ENCODE measurements at regions not wholly inside any gene's neighbourhood (a gene's known extent, or its start where the extent isn't known, plus 50 kb on each side); places are given as distances from the start of the nearest gene placed in this dataset.

DNA sequence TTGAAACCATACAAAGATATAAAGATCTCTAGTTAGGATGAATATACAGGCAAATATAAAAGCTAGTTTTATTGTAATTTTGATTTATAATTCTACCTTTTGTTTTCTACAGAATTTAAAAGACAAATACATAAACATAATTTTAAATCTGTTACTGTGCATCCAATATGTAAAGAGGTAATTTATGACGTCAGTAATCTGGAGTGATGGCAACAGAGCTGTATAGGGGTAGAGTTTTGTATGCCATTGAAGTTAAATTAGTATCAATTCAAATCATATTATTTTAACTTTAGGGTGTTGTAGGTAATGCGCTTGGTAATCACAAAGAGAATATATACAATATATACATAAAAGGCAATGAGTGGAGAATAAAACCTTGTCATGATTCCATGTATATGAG, 183.7 kb upstream of the ARHGAP24 start:
- H3K9me3 ChIP-seq (ENCODE audit: control insufficient read depth in 2 of 3, low read length in 3 of 3), result no peaks in the 10 kb centered on the region
- H3K27me3 ChIP-seq (ENCODE audit: control insufficient read depth in 2 of 2, insufficient read depth in 2 of 2, low read length in 2 of 2), result no peaks in the 10 kb centered on the region
- Mint-ChIP-seq H3K27me3 (no peaks in the 10 kb centered on the region), H3K4me3 (no peak overlapping the region), H3K4me1 (no peaks in the 10 kb centered on the region), H3K27ac (no peak overlapping the region), H3K9me3 (peaks cover 0 to 16% (median 9%) of the 10 kb centered on the region in 11 donors), H3K36me3 (no peaks in the 10 kb centered on the region)
- DNase-seq, result no peak
- no peak overlapping the region for H3K27ac ChIP-seq (ENCODE audit: low read depth, low read length)
- POLR2A ChIA-PET, result no interaction called here
- intact Hi-C loops (cut with micrococcal nuclease), result no loop called here
- no peak overlapping the region for H3K4me3 ChIP-seq (ENCODE audit: low read length)
- ATAC-seq, result no peak
- no peaks in the 10 kb centered on the region for H3K4me1 ChIP-seq (ENCODE audit: control insufficient read depth in 2 of 2, insufficient read depth in 2 of 2, low read length in 2 of 2)
- H3K36me3 ChIP-seq (ENCODE audit: control insufficient read depth in 2 of 3, insufficient read depth in 3 of 3, low read length in 3 of 3), result no peaks in the 10 kb centered on the region
- CTCF ChIA-PET, result no interaction called here

DNA sequence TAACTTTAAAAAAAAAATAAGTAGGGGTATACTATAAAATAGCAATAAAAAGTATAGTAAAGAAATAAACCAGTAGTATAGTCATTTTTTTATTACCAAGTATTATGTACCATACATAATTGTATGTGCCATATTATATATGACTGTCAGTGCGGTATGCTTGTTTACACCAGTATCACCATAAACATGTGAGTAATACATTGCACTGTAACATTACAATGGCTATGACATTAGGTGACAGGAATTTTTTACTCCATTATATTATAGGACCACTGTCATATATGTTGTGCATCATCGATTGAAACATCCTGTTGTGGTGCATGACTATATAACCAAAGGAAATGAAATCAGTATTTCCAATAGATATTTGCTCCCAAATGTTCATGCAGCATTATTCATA, 176.9 kb upstream of the ARHGAP24 start:
- Mint-ChIP-seq H3K4me1 (no peaks in the 10 kb centered on the region), H3K36me3 (no peaks in the 10 kb centered on the region), H3K27me3 (no peaks in the 10 kb centered on the region), H3K4me3 (no peak overlapping the region), H3K27ac (no peak overlapping the region), H3K9me3 (peaks cover 0 to 16% (median under 1%) of the 10 kb centered on the region in 11 donors)
- Histone ChIP-seq H3K27me3 (ENCODE audit: control insufficient read depth in 2 of 2, insufficient read depth in 2 of 2, low read length in 2 of 2) (no peaks in the 10 kb centered on the region), H3K9me3 (ENCODE audit: control insufficient read depth in 2 of 3, low read length in 3 of 3) (no peaks in the 10 kb centered on the region), H3K4me3 (ENCODE audit: low read length) (no peak overlapping the region), H3K27ac (ENCODE audit: low read depth, low read length) (no peak overlapping the region), H3K4me1 (ENCODE audit: control insufficient read depth in 2 of 2, insufficient read depth in 2 of 2, low read length in 2 of 2) (no peaks in the 10 kb centered on the region), H3K36me3 (ENCODE audit: control insufficient read depth in 2 of 3, insufficient read depth in 3 of 3, low read length in 3 of 3) (no peaks in the 10 kb centered on the region)
- ATAC-seq (no peak), DNase-seq (no peak)
- ChIA-PET CTCF (no interaction called here), POLR2A (no interaction called here)
- intact Hi-C loops (cut with micrococcal nuclease), result no loop called here

DNA sequence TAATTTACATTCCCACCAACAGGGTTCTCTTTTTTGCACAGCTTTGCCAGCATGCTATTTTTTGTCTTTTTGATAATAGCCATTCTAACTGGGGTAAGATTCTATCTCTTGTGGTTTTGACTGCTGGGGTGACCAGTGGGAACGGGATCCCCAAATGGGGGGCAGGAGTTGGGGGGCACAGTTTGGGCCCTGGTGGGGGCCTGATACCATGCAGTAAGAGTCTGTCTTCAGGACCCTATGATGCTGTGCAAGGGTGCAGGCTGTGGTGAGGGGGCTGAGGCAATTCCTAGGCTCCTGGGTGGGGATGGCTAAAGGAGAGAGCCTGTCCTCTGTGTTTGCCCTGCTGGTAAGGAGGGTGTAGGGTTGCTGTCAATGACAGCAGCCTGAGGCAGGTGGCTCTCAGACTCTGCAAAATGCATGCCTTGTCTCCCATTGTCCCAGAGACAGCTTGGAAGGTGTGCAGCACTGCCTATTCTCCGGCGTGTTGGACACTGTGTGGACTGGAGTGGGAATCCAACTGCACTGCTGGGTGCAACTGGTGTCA, 172.7 kb upstream of the ARHGAP24 start:
- Histone ChIP-seq H3K27me3 (ENCODE audit: control insufficient read depth in 2 of 2, insufficient read depth in 2 of 2, low read length in 2 of 2) (no peaks in the 10 kb centered on the region), H3K4me3 (ENCODE audit: low read length) (no peak overlapping the region), H3K4me1 (ENCODE audit: control insufficient read depth in 2 of 2, insufficient read depth in 2 of 2, low read length in 2 of 2) (no peaks in the 10 kb centered on the region), H3K9me3 (ENCODE audit: control insufficient read depth in 2 of 3, low read length in 3 of 3) (no peaks in the 10 kb centered on the region), H3K27ac (ENCODE audit: low read depth, low read length) (no peak overlapping the region), H3K36me3 (ENCODE audit: control insufficient read depth in 2 of 3, insufficient read depth in 3 of 3, low read length in 3 of 3) (no peaks in the 10 kb centered on the region)
- Mint-ChIP-seq H3K9me3 (peaks cover 0 to 11% (median 0%) of the 10 kb centered on the region in 11 donors), H3K27ac (no peak overlapping the region), H3K4me3 (no peak overlapping the region), H3K27me3 (no peaks in the 10 kb centered on the region), H3K4me1 (no peaks in the 10 kb centered on the region), H3K36me3 (no peaks in the 10 kb centered on the region)
- POLR2A ChIA-PET, result no interaction called here
- CTCF ChIA-PET, result no interaction called here
- intact Hi-C loops (cut with micrococcal nuclease), result no loop called here
- DNase-seq (no peak), ATAC-seq (no peak)

DNA sequence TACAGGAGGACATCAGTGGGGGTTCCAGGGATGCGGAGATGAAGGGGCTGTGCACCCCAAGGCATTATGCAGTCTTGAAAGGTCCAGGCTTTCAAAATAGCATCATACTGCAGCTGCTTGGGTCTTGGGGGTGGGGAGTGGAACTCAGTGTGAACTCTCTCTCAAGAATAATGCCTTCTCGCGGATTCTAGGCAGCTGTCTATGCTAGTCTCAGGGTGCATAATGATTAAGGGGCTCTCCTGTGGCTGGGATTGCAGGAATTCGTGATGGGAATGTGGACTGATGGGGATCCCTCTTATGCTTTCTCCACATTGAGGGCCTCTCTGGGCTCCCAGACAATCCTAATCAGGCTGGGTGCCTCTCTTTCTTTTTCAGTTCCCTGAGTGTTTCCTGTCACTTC, 172.2 kb upstream of the ARHGAP24 start:
- no peak overlapping the region for H3K4me3 Mint-ChIP-seq
- peaks cover 0 to 11% (median 0%) of the 10 kb centered on the region in 11 donors for H3K9me3 Mint-ChIP-seq
- ATAC-seq (no peak), DNase-seq (no peak)
- no peaks in the 10 kb centered on the region for H3K9me3 ChIP-seq (ENCODE audit: control insufficient read depth in 2 of 3, low read length in 3 of 3)
- intact Hi-C loops (cut with micrococcal nuclease), result no loop called here
- H3K4me3 ChIP-seq (ENCODE audit: low read length), result no peak overlapping the region
- CTCF ChIA-PET, result no interaction called here
- H3K27ac ChIP-seq (ENCODE audit: low read depth, low read length), result no peak overlapping the region
- no peaks in the 10 kb centered on the region for H3K36me3 ChIP-seq (ENCODE audit: control insufficient read depth in 2 of 3, insufficient read depth in 3 of 3, low read length in 3 of 3)
- no peaks in the 10 kb centered on the region for H3K4me1 ChIP-seq (ENCODE audit: control insufficient read depth in 2 of 2, insufficient read depth in 2 of 2, low read length in 2 of 2)
- H3K27ac Mint-ChIP-seq, result no peak overlapping the region
- POLR2A ChIA-PET, result no interaction called here
- no peaks in the 10 kb centered on the region for H3K27me3 ChIP-seq (ENCODE audit: control insufficient read depth in 2 of 2, insufficient read depth in 2 of 2, low read length in 2 of 2)
- H3K4me1 Mint-ChIP-seq, result no peaks in the 10 kb centered on the region
- H3K27me3 Mint-ChIP-seq, result no peaks in the 10 kb centered on the region
- no peaks in the 10 kb centered on the region for H3K36me3 Mint-ChIP-seq

DNA sequence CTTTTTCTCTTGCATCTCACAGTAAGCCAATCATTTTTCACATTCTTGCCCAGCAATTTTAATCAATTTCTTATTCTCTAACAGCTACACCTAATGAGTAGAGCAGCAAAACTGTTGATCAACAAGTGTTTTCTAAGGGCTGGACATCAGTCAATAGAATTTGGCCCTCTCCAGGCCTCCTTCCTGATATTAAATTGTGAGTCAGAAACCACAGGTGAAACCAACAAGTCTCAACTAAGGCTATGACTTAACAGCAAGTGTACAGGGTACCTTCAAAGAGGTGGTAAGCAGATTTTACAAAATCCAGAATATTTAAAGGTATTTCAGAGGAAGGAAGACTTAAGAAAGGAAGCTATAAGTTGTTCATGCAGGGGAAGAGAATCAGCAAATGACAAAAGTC, 156.5 kb upstream of the ARHGAP24 start:
- Histone ChIP-seq H3K27me3 (ENCODE audit: control insufficient read depth in 2 of 2, insufficient read depth in 2 of 2, low read length in 2 of 2) (no peaks in the 10 kb centered on the region), H3K36me3 (ENCODE audit: control insufficient read depth in 2 of 3, insufficient read depth in 3 of 3, low read length in 3 of 3) (no peaks in the 10 kb centered on the region), H3K4me3 (ENCODE audit: low read length) (no peak overlapping the region), H3K27ac (ENCODE audit: low read depth, low read length) (no peak overlapping the region), H3K4me1 (ENCODE audit: control insufficient read depth in 2 of 2, insufficient read depth in 2 of 2, low read length in 2 of 2) (no peaks in the 10 kb centered on the region), H3K9me3 (ENCODE audit: control insufficient read depth in 2 of 3, low read length in 3 of 3) (no peaks in the 10 kb centered on the region)
- Mint-ChIP-seq H3K9me3 (peaks cover 0 to 17% (median 1%) of the 10 kb centered on the region in 11 donors), H3K4me1 (no peaks in the 10 kb centered on the region), H3K27ac (no peak overlapping the region), H3K27me3 (no peaks in the 10 kb centered on the region), H3K4me3 (no peak overlapping the region), H3K36me3 (no peaks in the 10 kb centered on the region)
- POLR2A ChIA-PET, result no interaction called here
- intact Hi-C loops (cut with micrococcal nuclease), result no loop called here
- CTCF ChIA-PET, result interaction anchor here (0.8 kb wide), 1 partner anchor 70 kb away, joined by 3 read pairs; no protein-coding TSS in a partner anchor
- ATAC-seq (no peak), DNase-seq (no peak)

DNA sequence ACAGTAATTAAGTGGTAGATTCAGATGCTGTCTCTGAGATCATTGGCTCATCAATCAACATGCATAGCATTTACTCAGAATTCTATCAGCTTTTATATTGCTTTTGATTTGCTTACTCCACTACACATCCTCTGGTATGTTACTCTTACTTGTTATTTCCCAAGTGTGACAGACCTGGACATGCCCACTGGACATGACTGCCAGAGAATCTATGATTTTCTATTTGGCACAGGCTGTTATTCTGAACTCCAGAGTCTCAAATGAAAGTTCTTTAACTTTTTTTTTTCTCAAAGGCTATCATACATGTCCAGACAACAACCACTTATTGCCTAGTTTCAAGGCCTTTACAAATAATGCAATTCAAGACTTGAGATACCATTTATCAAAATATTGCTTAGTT, 116.1 kb upstream of the ARHGAP24 start:
- Mint-ChIP-seq H3K27me3 (peaks cover 0 to 4% (median 0%) of the 10 kb centered on the region in 5 donors), H3K4me3 (no peak overlapping the region), H3K27ac (no peak overlapping the region), H3K9me3 (peaks cover 0 to 13% (median 3%) of the 10 kb centered on the region in 11 donors), H3K4me1 (no peaks in the 10 kb centered on the region), H3K36me3 (no peaks in the 10 kb centered on the region)
- DNase-seq (no peak), ATAC-seq (no peak)
- Histone ChIP-seq H3K27me3 (ENCODE audit: control insufficient read depth in 2 of 2, insufficient read depth in 2 of 2, low read length in 2 of 2) (no peaks in the 10 kb centered on the region), H3K4me3 (ENCODE audit: low read length) (no peak overlapping the region), H3K27ac (ENCODE audit: low read depth, low read length) (no peak overlapping the region), H3K9me3 (ENCODE audit: control insufficient read depth in 2 of 3, low read length in 3 of 3) (no peaks in the 10 kb centered on the region), H3K4me1 (ENCODE audit: control insufficient read depth in 2 of 2, insufficient read depth in 2 of 2, low read length in 2 of 2) (no peaks in the 10 kb centered on the region), H3K36me3 (ENCODE audit: control insufficient read depth in 2 of 3, insufficient read depth in 3 of 3, low read length in 3 of 3) (no peaks in the 10 kb centered on the region)
- ChIA-PET CTCF (no interaction called here), POLR2A (no interaction called here)
- intact Hi-C loops (cut with micrococcal nuclease), result no loop called here

DNA sequence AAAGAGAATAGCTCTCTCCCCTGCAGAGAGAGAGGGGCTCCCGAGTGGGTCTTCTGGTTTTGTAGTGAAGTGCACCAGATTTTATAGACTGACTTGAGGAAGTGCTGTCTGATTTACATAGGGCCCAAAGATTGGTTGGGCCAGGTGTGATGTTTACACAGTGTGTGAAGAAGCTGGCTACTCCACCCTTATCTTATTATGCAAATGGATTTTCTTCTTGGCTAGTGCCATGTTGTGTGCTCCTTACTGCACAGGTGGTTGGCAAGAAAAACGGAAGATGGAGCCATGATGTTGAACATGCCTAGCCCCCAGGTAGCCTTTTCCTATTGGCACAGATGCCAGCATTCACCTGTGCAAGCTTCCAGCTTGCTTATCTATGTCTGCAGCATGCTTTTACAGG, 112.4 kb upstream of the ARHGAP24 start:
- DNase-seq (no peak), ATAC-seq (no peak)
- no peaks in the 10 kb centered on the region for H3K9me3 ChIP-seq (ENCODE audit: control insufficient read depth in 2 of 3, low read length in 3 of 3)
- Mint-ChIP-seq H3K27ac (no peak overlapping the region), H3K27me3 (peaks cover 0 to 4% (median 0%) of the 10 kb centered on the region in 5 donors), H3K4me1 (no peaks in the 10 kb centered on the region), H3K36me3 (no peaks in the 10 kb centered on the region), H3K9me3 (peaks cover 0 to 6% (median 0%) of the 10 kb centered on the region in 11 donors), H3K4me3 (no peak overlapping the region)
- H3K4me1 ChIP-seq (ENCODE audit: control insufficient read depth in 2 of 2, insufficient read depth in 2 of 2, low read length in 2 of 2), result no peaks in the 10 kb centered on the region
- CTCF ChIA-PET, result no interaction called here
- no peaks in the 10 kb centered on the region for H3K36me3 ChIP-seq (ENCODE audit: control insufficient read depth in 2 of 3, insufficient read depth in 3 of 3, low read length in 3 of 3)
- no peak overlapping the region for H3K27ac ChIP-seq (ENCODE audit: low read depth, low read length)
- intact Hi-C loops (cut with micrococcal nuclease), result no loop called here
- no peak overlapping the region for H3K4me3 ChIP-seq (ENCODE audit: low read length)
- POLR2A ChIA-PET, result no interaction called here
- H3K27me3 ChIP-seq (ENCODE audit: control insufficient read depth in 2 of 2, insufficient read depth in 2 of 2, low read length in 2 of 2), result no peaks in the 10 kb centered on the region
